Skin epidermis (tissue), 12 donors: ENCODE measurements at regions not wholly inside any gene's neighbourhood (a gene's known extent, or its start where the extent isn't known, plus 50 kb on each side); places are given as distances from the start of the nearest gene placed in this dataset.
"Not testable (repeated sequence)": the region's sequence is repeated elsewhere in the genome, so short reads cannot be mapped to it uniquely, and the experiment has no call there.

Source experiments
- H3K27ac ChIP-seq, 21 experiments: fragments of 200-600 bp; sonication (generic) in 11 of 21; one replicate each; pipeline ENCODE4 v1.5.0; 2020; ENCODE audit warnings: mild to moderate bottlenecking in 3 of 21, inconsistent platforms in 2 of 21, moderate library complexity in 2 of 21
- H3K4me3 ChIP-seq, 7 experiments: fragments of 200-600 bp; sonication (generic) in 2 of 7; one replicate each; pipeline ENCODE4 v1.5.0; 2020; ENCODE audit warnings: inconsistent platforms in 2 of 7, mild to moderate bottlenecking in 2 of 7, moderate library complexity in 1 of 7

DNA sequence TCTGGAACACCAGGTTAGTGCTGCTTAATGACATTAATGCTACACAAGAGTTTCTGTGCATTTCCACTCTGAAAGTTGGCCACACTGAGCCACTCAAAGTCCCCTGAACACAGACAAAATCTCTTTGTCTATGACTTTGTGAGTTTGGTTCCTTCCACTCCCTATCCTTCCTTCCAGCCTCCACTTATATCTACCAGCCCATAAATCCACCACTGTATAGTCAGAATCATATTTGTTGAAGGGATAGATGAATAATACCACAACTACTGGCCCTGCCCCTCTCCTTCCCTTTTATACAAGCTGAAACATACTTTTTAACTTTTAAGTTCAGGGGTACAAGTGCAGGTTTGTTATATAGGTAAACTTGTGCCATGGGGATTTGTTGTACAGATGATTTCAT lies 127.5 kb downstream of the ABHD5 start:
- no peak overlapping the region for H3K27ac ChIP-seq
- H3K4me3 ChIP-seq: no peak overlapping the region

DNA sequence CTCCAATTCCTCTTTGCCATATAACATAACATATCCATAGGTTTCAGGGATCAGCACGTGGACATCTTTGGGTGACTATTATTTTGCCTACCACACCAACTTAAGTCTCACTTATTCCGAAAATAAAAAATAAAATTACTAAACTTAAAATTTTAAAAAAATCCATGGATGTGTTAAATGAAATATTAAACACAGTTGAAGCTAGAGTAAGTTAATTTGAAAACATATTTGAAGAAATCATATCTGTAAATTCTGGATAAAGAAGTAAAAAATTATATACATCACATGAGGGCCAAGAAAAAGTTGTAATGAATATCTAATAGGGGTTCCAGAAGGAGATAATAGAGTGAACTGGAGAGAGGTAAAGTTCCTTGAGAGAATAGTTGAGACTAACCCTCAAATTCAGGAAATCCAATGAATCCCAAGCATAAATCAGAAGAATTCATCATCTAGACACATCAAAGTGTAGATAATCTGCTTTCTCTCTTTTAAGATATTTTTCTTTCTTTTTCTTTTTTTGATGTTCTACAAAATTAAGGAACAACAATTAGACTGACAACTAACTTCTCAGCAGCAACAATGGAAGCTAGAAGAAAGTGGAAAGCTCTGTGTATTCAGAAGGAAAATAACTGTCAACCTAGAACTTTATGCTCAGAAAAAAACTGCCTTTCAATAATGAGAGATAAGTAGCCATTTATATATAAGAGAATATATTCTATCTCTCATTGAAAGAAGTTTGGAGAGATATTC lies 147.4 kb downstream of the ABHD5 start:
- H3K4me3 ChIP-seq: no peak overlapping the region
- H3K27ac ChIP-seq: no peak overlapping the region

DNA sequence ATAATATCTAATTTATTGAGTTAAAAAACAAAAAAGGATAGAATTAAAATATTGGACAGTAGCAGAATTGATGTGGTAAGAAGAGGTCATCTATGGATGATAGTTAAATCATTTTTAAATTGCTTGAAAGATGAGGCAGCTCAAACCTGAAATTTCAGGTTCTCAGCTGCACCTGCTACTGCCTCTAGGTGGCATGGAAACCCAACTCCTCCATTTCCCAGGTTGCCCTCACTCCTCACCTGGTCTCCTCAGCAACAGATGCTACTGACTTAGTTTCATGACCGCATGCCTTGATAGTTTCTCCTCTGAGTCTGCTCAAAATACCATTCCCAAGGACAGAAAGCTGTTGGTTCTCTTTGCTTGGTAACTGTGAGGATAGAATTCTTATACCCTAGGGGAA lies 148.1 kb downstream of the ABHD5 start:
- Histone ChIP-seq H3K27ac (no peak overlapping the region), H3K4me3 (no peak overlapping the region)

DNA sequence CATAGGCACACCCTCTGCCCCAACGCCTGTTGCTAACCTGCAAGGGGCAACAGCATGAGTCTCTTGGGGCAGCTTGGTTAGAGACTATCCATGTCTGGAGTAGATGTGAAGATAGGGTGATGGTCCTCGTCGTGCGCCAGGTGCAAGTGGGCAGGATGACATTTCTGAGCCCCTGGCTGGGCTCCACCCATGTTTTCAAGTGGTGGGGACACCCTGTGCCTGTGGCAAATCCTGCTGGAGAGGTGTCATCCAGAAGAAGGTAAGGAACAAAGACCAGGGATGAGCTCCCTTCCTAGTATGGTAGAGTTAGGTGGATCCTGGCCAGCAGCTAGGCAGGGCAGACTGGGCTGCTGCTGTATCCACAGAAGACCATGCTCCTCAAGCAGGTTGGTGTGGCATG lies 152.6 kb downstream of the ABHD5 start:
- no peak overlapping the region for H3K27ac ChIP-seq
- H3K4me3 ChIP-seq: no peak overlapping the region

DNA sequence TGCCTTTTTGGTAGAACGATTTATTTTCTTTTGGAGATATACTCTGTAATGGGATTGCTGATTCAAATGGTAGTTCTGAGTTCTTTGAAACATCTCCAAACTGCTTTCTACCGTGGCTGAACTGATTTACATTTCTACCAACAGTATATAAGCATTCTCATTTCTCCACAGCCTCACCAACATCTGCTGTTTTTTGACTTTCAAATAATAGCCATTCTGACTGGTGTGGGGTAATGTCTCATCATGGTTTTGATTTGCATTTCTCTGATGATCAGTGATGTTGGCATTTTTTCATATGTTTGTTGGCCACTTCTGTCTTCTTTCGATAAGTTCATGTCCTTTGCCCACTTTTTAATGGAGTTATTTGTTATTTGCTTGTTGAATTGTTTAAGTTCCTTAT lies 154.0 kb downstream of the ABHD5 start:
- no peak overlapping the region for H3K4me3 ChIP-seq
- no peak overlapping the region for H3K27ac ChIP-seq

DNA sequence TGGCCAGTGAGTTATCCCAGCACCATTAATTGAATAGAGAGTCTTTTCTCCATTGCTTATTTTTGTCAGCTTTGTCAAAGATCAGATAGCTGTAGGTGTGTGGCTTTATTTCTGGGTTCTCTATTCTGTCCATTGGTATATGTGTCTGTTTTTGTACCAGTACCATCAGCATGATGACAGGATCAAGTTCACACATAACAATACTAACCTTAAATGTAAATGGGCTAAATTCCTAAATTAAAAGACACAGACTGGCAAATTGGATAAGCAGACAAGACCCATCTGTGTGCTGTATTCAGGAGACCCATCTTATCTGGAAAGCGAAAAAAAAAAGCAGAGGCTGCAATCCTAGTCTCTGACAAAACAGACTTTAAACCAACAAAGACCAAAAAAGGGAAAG lies 154.8 kb downstream of the ABHD5 start:
- H3K4me3 ChIP-seq: not testable (repeated sequence)

DNA sequence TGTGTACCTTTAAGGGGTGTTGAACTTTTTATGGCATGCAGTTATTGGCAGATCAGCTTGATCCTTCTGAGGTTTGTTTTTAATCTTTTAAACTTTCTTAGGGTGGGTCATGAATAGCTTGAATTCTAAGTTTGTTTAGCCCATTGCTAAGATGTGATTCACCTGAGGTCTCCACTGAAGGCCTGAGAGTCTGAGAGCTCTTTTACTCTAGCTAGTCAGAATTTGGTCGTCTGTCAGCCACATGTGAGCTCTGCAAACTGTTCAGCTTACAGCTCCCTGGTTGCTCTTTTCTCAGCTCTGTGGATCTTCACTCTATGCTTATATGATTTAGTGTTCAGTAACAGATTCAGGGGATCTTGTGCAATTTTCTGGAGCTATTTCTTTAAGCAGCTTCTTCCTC lies 161.3 kb downstream of the ABHD5 start:
- H3K4me3 ChIP-seq: no peak overlapping the region

More for the DNA sequence above, 154.8 kb downstream of the ABHD5 start:
- not testable (repeated sequence) for H3K27ac ChIP-seq

DNA sequence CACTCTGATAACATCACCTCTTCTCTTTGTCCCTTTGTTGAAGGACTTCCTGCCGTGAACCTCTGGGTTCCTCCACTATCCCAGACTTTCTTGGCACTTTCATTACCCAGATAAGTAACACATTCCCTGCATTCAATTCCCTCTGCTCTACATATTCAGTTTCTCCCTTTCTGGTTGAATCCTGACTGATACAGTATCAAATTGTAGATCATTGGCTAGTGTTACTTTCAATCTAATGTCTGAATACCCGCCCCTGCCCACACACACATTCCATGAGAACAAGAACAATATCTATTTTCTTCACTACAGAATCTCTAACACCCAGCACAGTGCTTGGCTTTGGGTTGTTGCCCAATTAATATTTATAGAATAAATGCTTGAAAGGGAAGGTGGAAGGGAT lies 163.5 kb downstream of the ABHD5 start:
- no peak overlapping the region for H3K27ac ChIP-seq
- H3K4me3 ChIP-seq: no peak overlapping the region

More for the DNA sequence above, 161.3 kb downstream of the ABHD5 start:
- H3K27ac ChIP-seq: no peak overlapping the region

DNA sequence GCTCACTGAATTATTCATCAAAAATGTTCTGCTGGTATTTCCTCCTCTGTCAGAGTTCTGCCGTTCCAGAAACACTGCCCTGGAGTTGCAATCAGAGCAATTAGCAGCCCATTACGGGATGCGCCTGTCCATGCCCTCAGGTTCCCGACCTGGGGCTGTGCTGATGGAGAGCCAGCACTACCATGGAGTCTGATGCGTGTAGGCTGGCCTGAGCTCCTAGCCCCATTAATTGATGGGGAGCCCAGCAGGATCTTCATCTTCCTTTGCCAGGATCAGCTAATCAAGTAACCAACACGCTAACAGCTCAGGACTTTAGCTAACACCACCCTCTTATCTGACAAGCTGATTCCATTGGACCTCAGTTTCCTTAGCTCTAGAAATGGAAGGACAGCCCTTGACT lies 164.2 kb downstream of the ABHD5 start:
- H3K4me3 ChIP-seq: no peak overlapping the region
- no peak overlapping the region for H3K27ac ChIP-seq

DNA sequence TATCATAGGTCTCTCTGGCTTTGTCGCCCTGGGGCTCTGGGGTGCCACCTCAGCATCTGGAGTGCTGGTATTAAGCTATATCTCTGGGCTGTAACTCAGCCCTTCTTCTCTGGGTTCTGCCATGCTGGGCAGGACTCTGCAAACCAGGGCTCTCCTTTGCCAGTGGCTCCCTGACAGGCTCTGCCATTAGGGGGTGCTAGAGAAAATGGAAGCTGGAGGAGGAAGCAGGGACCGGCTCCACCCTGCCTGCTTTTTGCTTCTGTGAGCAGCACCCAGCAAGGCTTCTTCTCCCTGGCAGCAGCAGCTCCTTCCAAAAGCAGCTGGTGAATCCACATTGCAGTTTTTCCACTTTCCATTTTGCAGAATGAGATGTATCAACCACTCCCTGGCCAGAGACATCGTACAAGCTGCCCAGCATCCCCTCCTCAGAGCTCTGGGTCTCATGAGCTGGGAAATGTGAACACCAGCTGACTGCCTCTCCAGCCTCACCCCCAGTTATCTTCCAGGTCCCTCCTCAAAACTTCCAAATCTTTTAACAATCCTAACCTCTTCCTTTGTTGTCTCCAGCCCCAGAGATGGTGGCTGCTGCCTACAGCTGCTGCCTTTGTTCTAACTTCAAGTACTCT lies 165.0 kb downstream of the ABHD5 start:
- no peak overlapping the region for H3K4me3 ChIP-seq
- no peak overlapping the region for H3K27ac ChIP-seq

DNA sequence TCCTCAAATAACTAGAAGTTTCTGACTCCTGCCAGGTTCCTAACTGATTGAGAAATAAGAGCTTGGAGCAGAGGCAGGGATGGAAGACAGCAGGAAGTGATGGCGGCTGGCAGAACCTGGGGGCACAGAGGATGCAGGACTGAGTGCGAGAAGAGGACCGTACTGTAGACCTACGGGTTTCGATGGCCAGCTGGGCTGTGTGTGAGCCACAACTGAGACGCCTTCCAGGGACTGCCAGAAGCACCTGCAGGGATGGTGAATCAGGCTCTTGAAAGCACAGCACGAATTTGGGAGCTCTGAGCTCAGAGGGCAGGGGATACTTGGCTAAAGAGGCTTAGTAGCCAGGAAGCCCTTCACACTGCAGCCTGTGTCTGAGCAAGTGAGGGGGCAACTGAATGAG lies 165.6 kb downstream of the ABHD5 start:
- Histone ChIP-seq H3K4me3 (no peak overlapping the region), H3K27ac (no peak overlapping the region)

DNA sequence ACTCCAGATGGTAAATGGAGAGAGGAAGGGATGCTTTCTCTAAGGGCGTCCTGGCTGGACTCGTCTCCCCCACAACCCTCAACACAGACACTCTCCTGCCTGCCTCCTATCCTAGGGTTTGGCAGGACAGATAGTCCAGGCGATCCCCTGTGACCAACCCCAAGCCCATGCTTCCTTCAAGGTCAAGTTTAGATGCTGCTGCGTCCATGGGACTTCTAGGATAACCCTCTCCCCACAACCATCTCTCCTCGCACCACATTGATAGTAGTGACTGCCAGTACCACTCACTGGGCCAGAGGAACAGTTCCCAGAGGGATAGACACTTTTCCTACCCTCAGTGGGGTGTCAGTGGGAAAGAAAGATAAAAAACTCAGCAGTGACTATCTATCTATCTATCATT lies 166.0 kb downstream of the ABHD5 start:
- no peak overlapping the region for H3K27ac ChIP-seq
- no peak overlapping the region for H3K4me3 ChIP-seq

DNA sequence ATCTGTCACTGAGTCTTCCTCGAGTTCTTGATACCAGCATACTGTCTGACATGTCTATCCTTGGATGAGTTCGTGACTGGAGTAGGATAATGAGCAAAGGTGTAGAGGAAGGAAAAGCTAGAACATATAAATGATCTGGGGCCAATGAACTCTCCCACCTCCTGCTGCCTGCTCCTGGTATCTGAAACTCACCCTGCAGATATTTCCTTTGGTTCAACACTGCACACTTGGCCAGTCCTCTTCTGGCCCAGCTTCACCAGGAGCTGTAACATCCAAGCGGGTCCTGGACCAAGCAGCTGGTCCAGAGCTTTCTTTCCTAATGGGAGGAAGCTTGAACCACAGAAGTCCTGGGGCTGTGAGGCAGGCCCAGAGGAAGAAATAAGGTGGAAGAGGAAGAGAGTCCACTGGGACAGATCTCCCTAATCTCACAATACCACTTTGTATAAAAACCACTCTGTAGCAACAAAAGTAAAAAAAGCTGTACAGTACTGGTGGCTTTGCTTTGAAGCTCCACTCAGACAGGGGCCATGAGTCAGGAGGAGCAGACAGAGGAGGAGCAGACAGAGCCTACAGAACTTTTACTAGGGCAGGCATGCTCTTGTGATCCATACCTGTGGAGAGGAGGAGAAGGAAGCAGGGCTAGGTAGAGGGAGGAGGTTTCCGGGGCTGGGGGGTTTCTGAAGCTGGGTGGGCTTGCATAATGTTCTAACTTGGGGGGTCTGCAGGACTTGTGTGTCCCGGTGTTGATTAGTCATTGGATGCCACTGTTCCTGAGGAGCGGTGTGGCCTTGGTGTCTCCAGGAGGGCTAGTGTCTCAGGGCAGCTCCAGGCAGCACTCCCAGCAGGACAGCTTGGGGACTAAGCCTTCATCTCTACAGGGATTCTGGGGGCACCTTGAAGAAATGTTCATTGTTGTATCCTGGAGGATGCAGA lies 166.9 kb downstream of the ABHD5 start:
- no peak overlapping the region for H3K27ac ChIP-seq

DNA sequence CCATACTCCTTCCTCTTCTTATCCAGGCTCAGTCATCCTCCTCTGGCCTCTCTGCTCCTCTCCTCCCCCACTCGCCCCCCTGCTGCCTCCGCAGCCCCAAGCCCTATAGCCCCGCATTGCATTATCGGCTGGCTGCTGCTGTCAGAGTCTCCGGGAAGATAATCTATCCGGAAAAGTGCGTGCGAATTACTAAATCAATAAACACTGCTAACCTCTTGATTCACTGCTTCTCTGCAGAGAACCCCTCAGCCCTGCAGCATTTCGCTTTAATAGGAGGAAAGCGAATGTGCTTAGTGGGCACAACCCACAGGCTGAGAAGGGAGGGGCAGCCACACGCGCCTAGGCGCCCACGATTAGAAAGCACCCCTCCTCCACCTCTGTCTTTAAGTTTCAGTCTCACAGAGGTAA lies 167.6 kb downstream of the ABHD5 start:
- no peak overlapping the region for H3K4me3 ChIP-seq
- H3K27ac ChIP-seq: no peak overlapping the region

More for the DNA sequence above, 166.9 kb downstream of the ABHD5 start:
- no peak overlapping the region for H3K4me3 ChIP-seq

DNA sequence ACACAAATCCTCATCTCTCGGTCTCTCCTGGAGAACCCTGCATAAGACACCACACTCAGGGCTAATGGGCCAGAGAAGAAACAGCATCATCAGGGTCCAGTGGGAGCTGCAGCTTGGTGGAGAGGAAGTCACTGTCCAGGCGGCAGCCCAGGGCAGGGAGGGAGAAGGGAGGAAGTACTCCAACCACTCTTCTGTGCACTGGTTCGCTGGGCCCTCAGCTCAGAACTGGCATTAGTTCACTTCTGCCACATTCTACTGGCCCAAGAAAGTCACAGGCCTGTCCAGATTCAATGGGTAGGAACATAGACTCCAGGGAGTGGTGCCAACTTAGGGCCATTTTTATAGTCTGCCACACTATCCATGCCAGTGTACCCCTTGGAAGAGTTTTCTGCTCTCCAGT lies 169.0 kb downstream of the ABHD5 start:
- Histone ChIP-seq H3K4me3 (no peak overlapping the region), H3K27ac (no peak overlapping the region)

DNA sequence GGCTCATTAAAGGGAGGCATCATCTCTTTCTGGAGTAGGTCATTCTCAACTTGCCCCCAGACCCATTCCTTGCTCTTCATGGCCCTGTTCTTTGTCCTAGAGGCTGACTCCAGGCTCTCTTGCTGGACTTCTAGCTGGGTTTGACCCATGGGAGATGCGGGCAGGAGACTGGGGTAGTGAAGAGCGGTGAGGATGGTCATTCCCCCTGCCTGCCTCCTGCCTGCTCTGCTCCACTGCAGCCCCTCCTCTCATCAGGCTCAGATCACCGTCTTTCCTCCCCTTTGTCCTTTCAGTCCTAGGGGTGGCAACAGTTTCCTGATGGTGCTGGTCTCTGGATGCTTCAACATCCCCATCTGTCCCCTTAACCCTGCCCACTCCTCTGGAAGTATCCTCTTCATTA lies 170.9 kb downstream of the ABHD5 start:
- Histone ChIP-seq H3K4me3 (no peak overlapping the region), H3K27ac (no peak overlapping the region)

DNA sequence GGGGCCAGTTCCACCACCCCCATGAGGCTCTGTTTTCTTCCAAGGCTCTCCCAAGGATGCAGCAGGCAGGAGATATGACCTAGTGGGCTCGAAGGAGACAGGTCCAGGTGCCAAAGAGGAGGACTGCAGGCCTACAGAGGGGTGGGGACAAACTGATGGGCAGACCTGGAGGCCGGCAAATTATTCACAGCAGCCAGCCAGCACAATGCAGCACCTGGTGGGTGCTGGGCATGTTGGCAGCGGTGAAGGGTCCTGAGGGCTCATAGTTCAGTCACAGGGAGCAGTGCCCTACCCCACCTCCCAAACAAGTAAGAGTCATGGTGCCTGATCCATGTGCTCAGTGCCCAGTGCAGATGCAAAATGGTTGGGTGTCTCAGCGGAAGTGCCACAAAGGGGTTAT lies 171.7 kb downstream of the ABHD5 start:
- H3K27ac ChIP-seq: no peak overlapping the region
- no peak overlapping the region for H3K4me3 ChIP-seq

DNA sequence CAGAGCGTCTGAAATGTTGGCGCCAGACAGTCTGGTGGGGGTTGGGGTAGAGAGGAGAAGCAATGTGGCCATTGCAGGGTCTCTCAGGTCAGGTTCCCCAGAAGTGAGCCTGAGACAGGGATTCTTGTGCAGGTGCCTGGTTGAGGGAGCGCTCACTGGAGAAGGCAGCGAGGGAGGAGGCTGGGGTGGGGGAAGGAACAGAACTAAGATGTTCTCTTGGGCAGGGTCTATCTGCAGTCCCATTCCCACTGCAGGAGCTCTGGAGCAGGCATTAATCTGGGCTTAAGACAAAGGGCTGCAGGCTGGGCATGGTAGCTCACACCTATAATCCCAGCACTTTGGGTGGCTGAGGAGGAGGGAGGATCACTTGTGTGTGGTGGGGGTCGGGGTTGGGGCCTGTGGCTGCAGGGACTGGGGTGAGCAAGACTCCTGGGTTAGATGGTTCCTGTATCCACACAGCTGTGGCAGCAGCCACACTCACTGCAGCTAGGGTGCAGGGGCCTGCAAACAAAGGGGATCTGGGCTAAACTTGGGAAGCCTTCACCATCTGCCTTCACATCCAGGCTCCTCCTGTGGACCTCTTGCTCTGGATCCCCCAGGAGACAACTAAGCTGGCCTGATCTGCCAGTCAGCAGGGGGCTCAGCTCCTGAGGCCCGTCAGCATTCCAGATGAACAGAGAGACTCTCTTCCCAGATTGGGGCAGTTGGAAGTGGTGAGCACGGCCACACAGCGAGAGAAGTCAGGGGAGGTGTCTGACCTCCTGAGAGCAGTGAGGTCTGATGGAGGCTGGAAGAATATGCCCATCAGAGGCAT lies 172.5 kb downstream of the ABHD5 start:
- H3K4me3 ChIP-seq: no peak overlapping the region
- no peak overlapping the region for H3K27ac ChIP-seq

DNA sequence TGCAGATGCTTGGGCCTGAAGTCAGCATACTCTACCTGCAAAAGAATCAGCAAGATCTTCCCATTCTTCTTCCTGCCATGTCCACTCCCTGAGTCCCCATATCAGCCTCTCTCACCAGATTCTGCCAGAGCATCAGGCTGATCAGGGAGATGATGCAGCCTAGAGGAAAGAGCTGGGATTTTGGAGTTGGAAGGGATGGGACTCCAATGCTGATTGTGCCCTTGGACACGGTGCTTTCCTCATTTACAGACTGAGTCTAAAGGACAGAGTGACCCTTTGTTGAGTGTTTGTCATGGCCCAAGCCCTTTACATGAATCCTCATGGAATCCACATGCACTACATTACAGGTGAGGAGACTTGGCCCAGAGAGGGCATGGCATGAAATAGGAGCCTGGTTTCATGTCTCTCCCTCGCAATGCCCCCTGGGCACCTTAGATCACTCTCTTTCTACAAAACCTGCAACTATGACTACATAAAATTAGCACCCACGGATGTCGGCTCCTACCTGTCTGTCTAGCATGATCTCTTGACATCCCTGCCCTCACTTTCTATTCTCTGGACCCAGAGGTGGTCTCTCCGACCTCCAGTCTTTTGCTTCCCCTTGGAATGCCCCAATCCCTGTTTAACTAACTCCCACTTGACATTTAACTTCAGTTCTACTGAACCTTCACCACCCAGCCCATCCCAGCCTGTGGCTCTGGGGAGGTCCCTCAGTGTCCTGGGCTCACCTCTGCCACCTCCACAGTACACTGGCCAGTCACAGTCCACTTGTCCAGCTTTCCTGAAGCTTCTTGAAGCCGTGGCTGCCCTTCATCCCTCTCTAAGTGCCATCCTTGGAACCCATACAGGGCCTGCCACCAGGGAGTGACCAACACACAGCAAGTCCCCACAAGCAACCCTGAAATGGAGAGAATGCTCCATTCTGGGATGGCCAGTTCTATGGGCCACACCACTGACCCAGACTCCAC lies 173.5 kb downstream of the ABHD5 start:
- Histone ChIP-seq H3K4me3 (no peak overlapping the region), H3K27ac (no peak overlapping the region)
